DOHH2 (cell line): ENCODE measurements at regions not wholly inside any gene's neighbourhood (a gene's known extent, or its start where the extent isn't known, plus 50 kb on each side); places are given as distances from the start of the nearest gene placed in this dataset.

Source experiments
- H3F3A ChIP-seq: fragments of 200-600 bp; sonication (generic), shearing (Covaris generic); 2 replicates; pipeline ENCODE4 v1.6.0; 2016; ENCODE audit warnings: antibody characterized with exemption, mild to moderate bottlenecking; ENCODE audit not compliant: control insufficient read depth, insufficient read depth
- H3K27ac ChIP-seq: fragments of 200-600 bp; sonication (generic); 2 replicates; pipeline ENCODE4 v1.5.1; 2014; ENCODE audit warnings: low read depth, mild to moderate bottlenecking, low read length, moderate library complexity
- H3K27me3 ChIP-seq: fragments of 200-600 bp; sonication (generic); 2 replicates; pipeline ENCODE4 v1.6.1; 2014; ENCODE audit warnings: mild to moderate bottlenecking, low read length, mixed read lengths; ENCODE audit not compliant: control insufficient read depth
- H3K36me3 ChIP-seq: fragments of 200-600 bp; sonication (generic); 2 replicates; pipeline ENCODE4 v1.6.1; 2014; ENCODE audit warnings: mild to moderate bottlenecking, low read length, moderate library complexity, mixed read lengths; ENCODE audit not compliant: control insufficient read depth
- H3K4me1 ChIP-seq: fragments of 200-600 bp; sonication (generic); 2 replicates; pipeline ENCODE4 v1.6.1; 2014; ENCODE audit warnings: mild to moderate bottlenecking, low read length, mixed read lengths; ENCODE audit not compliant: control insufficient read depth
- H3K4me2 ChIP-seq: fragments of 200-600 bp; sonication (generic); 2 replicates; pipeline ENCODE4 v1.6.0; 2014; ENCODE audit warnings: mild to moderate bottlenecking, low read length, moderate library complexity
- H3K4me3 ChIP-seq: fragments of 200-600 bp; sonication (generic); 2 replicates; pipeline ENCODE4 v1.5.1; 2014; ENCODE audit warnings: mild to moderate bottlenecking, low read length, mixed read lengths
- H3K79me2 ChIP-seq: fragments of 200-600 bp; sonication (generic); 2 replicates; pipeline ENCODE4 v1.6.1; 2014; ENCODE audit warnings: mild to moderate bottlenecking, low read length, mixed read lengths; ENCODE audit not compliant: control insufficient read depth
- H3K9me2 ChIP-seq: fragments of 200-600 bp; sonication (generic); replicated peaks from 2 replicates; pipeline ENCODE4 v1.6.1; 2014; ENCODE audit warnings: mild to moderate bottlenecking, low read length, mixed read lengths; ENCODE audit not compliant: control insufficient read depth
- H3K9me3 ChIP-seq: fragments of 200-600 bp; sonication (generic); 2 replicates; pipeline ENCODE4 v1.6.1; 2014; ENCODE audit warnings: antibody characterized with exemption, low read length, mixed read lengths; ENCODE audit not compliant: control insufficient read depth, insufficient read depth
- H4K20me1 ChIP-seq: fragments of 200-600 bp; sonication (generic); 2 replicates; pipeline ENCODE4 v1.6.0; 2014; ENCODE audit warnings: low read depth, mild to moderate bottlenecking, antibody characterized with exemption, low read length, moderate library complexity; ENCODE audit not compliant: control insufficient read depth, insufficient read depth
- CTCF ChIP-seq: fragments of 200-600 bp; sonication (generic); IDR thresholded peaks from one replicate; pipeline ENCODE4 v1.5.1; 2014; ENCODE audit warnings: antibody characterized with exemption, mild to moderate bottlenecking, low read depth, low read length; ENCODE audit not compliant: poor library complexity, severe bottlenecking
- EZH2phosphoT487 ChIP-seq: fragments of 200-600 bp; sonication (generic); IDR thresholded peaks from 2 replicates; pipeline ENCODE4 v1.6.1; 2017; ENCODE audit warnings: borderline replicate concordance, mild to moderate bottlenecking, antibody characterized with exemption, low read length, moderate library complexity, mixed read lengths

GRCh38 chr14:45673420-45673819 is 420.4 kb upstream of the MIS18BP1 start:
- no peaks in the 10 kb centered on the region for H3K79me2 ChIP-seq
- no peak overlapping the region for H3K4me3 ChIP-seq
- H4K20me1 ChIP-seq, result no peaks in the 10 kb centered on the region
- H3F3A ChIP-seq, result no peaks in the 10 kb centered on the region
- no peaks in the 10 kb centered on the region for H3K4me1 ChIP-seq
- no peak overlapping the region for H3K27ac ChIP-seq
- no peaks in the 10 kb centered on the region for H3K9me2 ChIP-seq
- H3K27me3 ChIP-seq, result no peaks in the 10 kb centered on the region
- no peaks in the 10 kb centered on the region; the same call in 1 of the 2 replicates for H3K9me3 ChIP-seq
- TF ChIP-seq CTCF (no peak), EZH2phosphoT487 (no peak)
- H3K36me3 ChIP-seq, result no peaks in the 10 kb centered on the region
- H3K4me2 ChIP-seq, result no peak overlapping the region

GRCh38 chr14:45664668-45665356 is 411.8 kb upstream of the MIS18BP1 start:
- Histone ChIP-seq H3K79me2 (no peaks in the 10 kb centered on the region), H3K27me3 (no peaks in the 10 kb centered on the region), H3F3A (no peaks in the 10 kb centered on the region), H3K4me2 (no peak overlapping the region), H3K4me3 (no peak overlapping the region), H3K4me1 (no peaks in the 10 kb centered on the region), H3K9me2 (no peaks in the 10 kb centered on the region), H3K36me3 (no peaks in the 10 kb centered on the region), H3K9me3 (no peaks in the 10 kb centered on the region), H4K20me1 (no peaks in the 10 kb centered on the region), H3K27ac (no peak overlapping the region)
- no peak for TF ChIP-seq EZH2phosphoT487
- peak; percentile 27 for TF ChIP-seq CTCF

GRCh38 chr14:45658917-45659299 is 405.9 kb upstream of the MIS18BP1 start:
- Histone ChIP-seq H3K4me2 (0 out of 2 replicates have a peak overlapping the region, but pooled peaks have one; percentile 19), H3K9me3 (no peaks in the 10 kb centered on the region), H3K27me3 (no peaks in the 10 kb centered on the region), H3K79me2 (no peaks in the 10 kb centered on the region), H3K9me2 (no peaks in the 10 kb centered on the region), H3F3A (no peaks in the 10 kb centered on the region), H3K27ac (peak overlapping the region; percentile 55), H4K20me1 (no peaks in the 10 kb centered on the region), H3K4me3 (no peak overlapping the region), H3K36me3 (no peaks in the 10 kb centered on the region), H3K4me1 (peaks cover 18% of the 10 kb centered on the region)
- TF ChIP-seq EZH2phosphoT487 (no peak), CTCF (no peak)
